ENCODE measurements at regions not wholly inside any gene's neighbourhood (a gene's known extent, or its start where the extent isn't known, plus 50 kb on each side); places are given as distances from the start of the nearest gene placed in this dataset.
"Not testable (repeated sequence)": the region's sequence is repeated elsewhere in the genome, so short reads cannot be mapped to it uniquely, and the experiment has no call there.

- H3K27ac ChIP-seq = peak overlapping the region in 3 of 21 experiments; percentile 19 to 64 (median 20)
Measured at GRCh38 chr5:40361378-40361777, 318.3 kb upstream of the PTGER4 start.

GRCh38 chr5:40360685-40361084 lies 319.0 kb upstream of the PTGER4 start:
- Histone ChIP-seq H3K27ac (peak overlapping the region in 3 of 21 experiments; percentile 19 to 64 (median 20)), H3K4me3 (no peak overlapping the region)

More at GRCh38 chr5:40361378-40361777, 318.3 kb upstream of the PTGER4 start:
- H3K4me3 ChIP-seq = no peak overlapping the region

- H3K4me3 ChIP-seq = no peak overlapping the region
- H3K27ac ChIP-seq = no peak overlapping the region
Measured at GRCh38 chr5:40359832-40360231, 319.9 kb upstream of the PTGER4 start.

- Histone ChIP-seq H3K27ac (no peak overlapping the region), H3K4me3 (no peak overlapping the region)
Measured at GRCh38 chr5:40359093-40359492, 320.6 kb upstream of the PTGER4 start.

GRCh38 chr5:40356248-40356647 lies 323.5 kb upstream of the PTGER4 start:
- no peak overlapping the region for H3K27ac ChIP-seq

GRCh38 chr5:40355846-40356245 lies 323.9 kb upstream of the PTGER4 start:
- no peak overlapping the region for H3K4me3 ChIP-seq
- no peak overlapping the region for H3K27ac ChIP-seq

More at GRCh38 chr5:40356248-40356647, 323.5 kb upstream of the PTGER4 start:
- no peak overlapping the region for H3K4me3 ChIP-seq

- Histone ChIP-seq H3K27ac (no peak overlapping the region), H3K4me3 (no peak overlapping the region)
Measured at GRCh38 chr5:40355181-40355580, 324.5 kb upstream of the PTGER4 start.

- no peak overlapping the region for H3K27ac ChIP-seq
- H3K4me3 ChIP-seq = no peak overlapping the region
Measured at GRCh38 chr5:40354171-40354570, 325.5 kb upstream of the PTGER4 start.

GRCh38 chr5:40353442-40353841 lies 326.3 kb upstream of the PTGER4 start:
- H3K27ac ChIP-seq = no peak overlapping the region
- H3K4me3 ChIP-seq = no peak overlapping the region

GRCh38 chr5:40347981-40348725 lies 331.6 kb upstream of the PTGER4 start:
- no peak overlapping the region for H3K27ac ChIP-seq
- H3K4me3 ChIP-seq = no peak overlapping the region

- H3K4me3 ChIP-seq = no peak overlapping the region
- no peak overlapping the region for H3K27ac ChIP-seq
Measured at GRCh38 chr5:40346901-40347300, 332.8 kb upstream of the PTGER4 start.

GRCh38 chr5:40338434-40338833 lies 341.3 kb upstream of the PTGER4 start:
- H3K27ac ChIP-seq = peak overlapping the region in 2 of 21 experiments; percentile 26 to 29
- not testable (repeated sequence) for H3K4me3 ChIP-seq

GRCh38 chr5:40334242-40334635 lies 345.5 kb upstream of the PTGER4 start:
- no peak overlapping the region for H3K4me3 ChIP-seq
- no peak overlapping the region for H3K27ac ChIP-seq

- Histone ChIP-seq H3K4me3 (no peak overlapping the region), H3K27ac (peak overlapping the region in 1 of 21 experiments; percentile 1)
Measured at GRCh38 chr5:40333459-40334241, 346.1 kb upstream of the PTGER4 start.

GRCh38 chr5:40332970-40333369 lies 346.7 kb upstream of the PTGER4 start:
- Histone ChIP-seq H3K4me3 (no peak overlapping the region), H3K27ac (no peak overlapping the region)

GRCh38 chr5:40331616-40332015 lies 348.1 kb upstream of the PTGER4 start:
- no peak overlapping the region for H3K4me3 ChIP-seq

GRCh38 chr5:40321514-40321913 lies 358.2 kb upstream of the PTGER4 start:
- Histone ChIP-seq H3K4me3 (no peak overlapping the region), H3K27ac (no peak overlapping the region)

More at GRCh38 chr5:40331616-40332015, 348.1 kb upstream of the PTGER4 start:
- H3K27ac ChIP-seq = no peak overlapping the region

GRCh38 chr5:40318395-40318794 lies 361.3 kb upstream of the PTGER4 start:
- Histone ChIP-seq H3K4me3 (no peak overlapping the region), H3K27ac (no peak overlapping the region)

- no peak overlapping the region for H3K4me3 ChIP-seq
- H3K27ac ChIP-seq = no peak overlapping the region
Measured at GRCh38 chr5:40317023-40317422, 362.7 kb upstream of the PTGER4 start.

- no peak overlapping the region for H3K27ac ChIP-seq
- H3K4me3 ChIP-seq = no peak overlapping the region
Measured at GRCh38 chr5:40315126-40315525, 364.6 kb upstream of the PTGER4 start.

GRCh38 chr5:40314275-40314674 lies 365.4 kb upstream of the PTGER4 start:
- no peak overlapping the region for H3K27ac ChIP-seq
- no peak overlapping the region for H3K4me3 ChIP-seq
